ENCODE measurements at regions not wholly inside any gene's neighbourhood (a gene's known extent, or its start where the extent isn't known, plus 50 kb on each side); places are given as distances from the start of the nearest gene placed in this dataset.

DNA sequence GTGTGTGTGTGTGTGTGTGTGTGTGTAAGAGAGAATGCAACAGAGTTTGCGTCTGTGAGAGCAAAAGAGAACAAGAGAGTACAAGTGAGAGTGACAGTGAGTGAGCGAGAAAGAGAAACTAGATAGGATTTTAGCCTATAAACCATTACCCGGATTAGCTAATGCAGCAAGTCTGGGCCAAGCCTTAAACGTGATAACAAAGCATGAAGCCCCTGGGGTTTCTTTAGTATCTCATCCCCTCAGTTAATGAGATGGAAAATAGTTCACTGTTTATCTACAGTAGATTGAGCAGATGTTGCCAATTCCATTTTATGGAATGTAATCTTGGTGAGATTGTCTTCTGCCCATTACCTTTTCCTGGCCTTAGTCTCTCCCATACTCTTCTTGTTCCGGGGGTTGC lies 114.5 kb downstream of the MAT2B start:
- no peak for DNase-seq (ENCODE audit: low read depth in 4 of 4, low spot score in 1 of 4)

DNA sequence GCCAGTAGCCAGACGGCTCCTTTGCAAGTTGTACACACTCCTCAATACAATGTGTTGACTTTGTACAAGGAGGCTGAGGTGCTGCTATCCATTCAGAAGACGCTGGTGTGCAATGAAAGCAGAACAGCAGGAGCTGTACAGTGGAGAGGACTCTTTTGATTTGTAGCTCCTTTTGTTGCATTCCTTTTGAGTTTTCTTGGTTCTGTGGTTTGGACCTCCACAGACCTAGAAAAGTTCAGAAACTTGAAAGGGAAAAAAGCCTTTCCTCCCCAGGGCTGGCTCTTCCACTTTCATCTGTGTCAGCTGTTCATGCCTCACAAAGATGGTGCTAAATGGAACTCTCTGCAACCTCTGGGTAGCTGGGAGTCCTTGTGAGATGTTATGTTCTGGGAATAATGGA lies 117.4 kb downstream of the MAT2B start:
- no peak for DNase-seq (ENCODE audit: low read depth in 4 of 4, low spot score in 1 of 4)

DNA sequence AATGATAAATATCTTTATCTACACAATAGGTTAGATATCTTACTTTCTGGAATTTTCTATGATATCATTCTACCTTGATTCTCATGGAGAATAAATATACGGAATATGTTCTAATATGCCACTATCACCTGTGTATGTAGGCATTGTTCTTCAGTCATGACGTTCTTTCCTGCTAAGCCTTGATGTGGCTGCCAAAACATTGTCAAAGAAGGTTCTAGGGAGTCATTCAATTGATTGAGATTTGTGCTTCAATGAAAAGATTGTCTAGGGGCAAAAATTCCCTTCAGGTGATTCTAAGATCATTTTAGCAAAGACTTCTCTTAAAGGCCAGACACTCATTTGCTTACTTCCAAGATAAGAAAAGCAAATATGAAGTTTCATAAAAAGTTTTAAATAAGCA lies 118.1 kb downstream of the MAT2B start:
- DNase-seq (ENCODE audit: low read depth in 4 of 4, low spot score in 1 of 4) = no peak

DNA sequence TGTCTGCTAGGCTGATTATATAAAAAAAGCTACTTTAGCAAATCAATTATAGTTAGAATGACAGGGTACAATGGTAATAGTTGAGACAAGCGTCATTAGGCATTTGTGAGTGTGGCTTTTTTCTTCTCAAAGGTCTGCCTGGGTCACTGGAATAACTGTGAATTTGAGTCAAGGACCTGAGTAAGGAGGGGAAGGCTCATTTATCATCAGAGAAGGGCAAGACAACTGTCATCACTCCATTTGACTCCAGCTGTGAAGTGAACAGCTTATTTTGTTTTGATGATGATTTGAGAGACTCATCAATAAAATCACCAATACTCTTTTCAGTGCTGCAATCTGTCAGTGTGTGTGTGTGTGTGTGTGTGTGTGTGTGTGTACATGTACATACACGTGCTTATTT lies 118.6 kb downstream of the MAT2B start:
- DNase-seq (ENCODE audit: low read depth in 4 of 4, low spot score in 1 of 4) = no peak

DNA sequence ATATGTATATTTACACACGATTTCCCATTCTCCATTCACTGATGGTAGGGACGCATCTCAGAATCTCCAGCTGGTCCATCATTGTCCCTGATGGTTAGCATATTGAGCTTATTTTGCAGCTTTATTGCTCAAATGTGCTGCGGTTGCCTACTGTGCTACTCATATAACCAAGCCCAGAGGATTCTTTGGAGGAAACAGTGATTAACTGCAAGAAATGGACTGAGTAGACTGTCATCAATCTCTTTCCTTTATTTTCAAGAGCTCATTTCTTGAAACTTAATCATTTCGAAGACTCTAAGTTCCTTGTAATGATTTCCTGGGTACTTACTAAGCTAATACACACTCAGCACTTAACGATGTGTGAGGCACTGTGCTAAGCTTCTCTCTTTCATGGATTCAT lies 119.0 kb downstream of the MAT2B start:
- no peak for DNase-seq (ENCODE audit: low read depth in 4 of 4, low spot score in 1 of 4)

DNA sequence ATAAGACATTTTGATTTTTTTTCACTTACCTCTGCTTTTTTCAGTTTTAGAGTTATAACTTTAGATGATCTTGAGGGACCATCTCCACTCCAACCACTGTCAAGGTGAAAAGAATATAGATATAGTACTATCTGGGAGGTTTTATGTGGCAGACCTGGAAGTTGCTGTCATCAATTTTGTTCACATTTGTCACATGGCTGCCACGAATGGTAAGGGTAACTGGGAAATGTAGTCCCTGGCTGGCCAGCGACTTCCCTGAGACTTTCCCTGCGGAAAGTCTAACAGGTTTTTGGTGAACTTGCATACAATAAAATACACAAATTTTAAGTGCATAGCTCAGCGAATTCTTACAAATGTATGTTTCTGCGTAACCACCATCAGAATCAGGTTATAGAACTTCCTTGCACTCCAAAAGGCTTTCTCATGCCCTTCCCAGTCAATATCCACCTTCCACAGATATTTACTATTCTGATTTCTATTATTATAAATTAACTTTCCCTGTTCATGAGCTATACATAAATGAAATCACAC lies 121.5 kb downstream of the MAT2B start:
- DNase-seq (ENCODE audit: low read depth in 4 of 4, low spot score in 1 of 4) = no peak

DNA sequence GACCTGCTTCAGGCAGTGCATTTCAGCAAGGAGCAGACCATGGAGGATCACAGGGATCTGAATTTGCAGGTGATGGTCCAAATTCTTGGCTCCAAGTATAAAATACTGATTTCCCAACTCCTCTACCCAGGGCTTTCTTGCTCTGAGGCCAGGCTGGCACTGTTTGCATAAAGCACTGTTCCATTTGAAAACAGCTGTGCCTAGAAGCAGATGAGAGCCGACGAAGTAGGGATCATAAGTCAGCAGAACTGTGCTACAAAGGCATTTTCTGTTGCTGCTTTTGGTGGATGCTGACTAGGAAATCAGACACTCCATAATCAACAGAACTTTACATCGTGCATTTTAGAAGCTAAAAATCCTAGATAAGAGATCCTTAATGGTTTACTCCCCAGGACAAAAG lies 126.4 kb downstream of the MAT2B start:
- no peak for DNase-seq (ENCODE audit: low read depth in 4 of 4, low spot score in 1 of 4)

DNA sequence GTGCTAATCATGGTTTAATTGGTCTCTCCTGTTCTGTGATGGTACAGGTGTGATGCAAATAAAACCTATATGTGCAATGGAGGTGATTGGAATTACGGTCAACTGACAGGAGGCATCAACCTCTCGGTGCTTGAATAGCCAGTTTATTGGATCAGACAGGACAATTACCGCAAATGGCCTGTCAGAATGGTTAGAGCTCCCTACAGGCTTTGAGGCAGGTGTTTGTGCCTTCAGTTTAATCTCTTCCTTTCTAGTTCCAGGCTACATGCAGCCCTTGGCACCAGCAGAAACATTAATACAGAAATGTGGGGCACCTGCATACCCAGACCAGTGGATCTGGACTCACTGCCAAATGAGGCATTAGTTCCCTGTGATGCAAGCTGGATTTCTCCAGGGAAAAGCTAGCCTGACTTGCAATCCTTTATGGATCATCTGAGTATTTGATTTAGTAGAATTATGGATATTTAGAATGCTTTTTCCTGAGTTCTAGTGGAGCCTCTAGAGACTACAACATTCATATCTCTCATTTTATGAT lies 128.6 kb downstream of the MAT2B start:
- DNase-seq (ENCODE audit: low read depth in 4 of 4, low spot score in 1 of 4) = no peak

DNA sequence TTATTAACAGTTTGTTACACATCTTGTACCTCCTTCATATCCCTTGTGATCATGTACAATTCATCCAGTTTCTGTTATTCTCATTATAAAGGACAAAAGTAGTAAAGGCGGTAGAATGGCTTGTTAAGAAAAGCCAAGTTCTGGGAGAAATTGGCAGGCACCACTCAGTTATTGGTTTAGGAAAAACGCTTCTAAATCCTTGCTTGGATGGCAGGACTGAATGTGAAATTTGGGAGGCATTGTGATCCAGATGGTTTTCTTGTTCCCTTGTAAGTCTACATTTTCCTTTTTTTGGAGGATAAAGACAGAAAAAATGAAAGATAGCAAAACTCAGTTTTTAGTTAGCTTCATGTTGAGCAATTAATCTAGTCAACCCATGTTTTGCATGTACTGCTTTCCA lies 130.2 kb downstream of the MAT2B start:
- no peak for DNase-seq (ENCODE audit: low read depth in 4 of 4, low spot score in 1 of 4)

DNA sequence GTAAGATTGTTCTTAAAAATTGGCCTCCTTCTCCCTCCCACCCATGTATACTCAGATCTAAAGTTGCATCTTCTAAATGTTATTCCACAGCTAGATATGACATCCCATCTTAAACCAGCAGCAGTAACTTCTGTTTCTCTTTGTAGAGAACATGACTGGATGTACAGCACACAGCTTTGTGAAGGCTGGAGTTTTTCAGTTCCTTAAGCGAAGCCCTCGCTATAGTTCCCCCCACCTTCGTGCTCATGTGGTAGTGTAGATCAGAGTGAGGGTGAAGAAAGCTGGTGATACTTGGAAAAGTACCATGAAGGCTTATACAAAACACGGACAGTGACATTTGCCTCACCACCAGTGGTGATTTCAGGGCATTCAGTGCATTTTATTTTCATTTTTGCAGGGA lies 137.5 kb downstream of the MAT2B start:
- no peak for DNase-seq (ENCODE audit: low read depth in 4 of 4, low spot score in 1 of 4)

DNA sequence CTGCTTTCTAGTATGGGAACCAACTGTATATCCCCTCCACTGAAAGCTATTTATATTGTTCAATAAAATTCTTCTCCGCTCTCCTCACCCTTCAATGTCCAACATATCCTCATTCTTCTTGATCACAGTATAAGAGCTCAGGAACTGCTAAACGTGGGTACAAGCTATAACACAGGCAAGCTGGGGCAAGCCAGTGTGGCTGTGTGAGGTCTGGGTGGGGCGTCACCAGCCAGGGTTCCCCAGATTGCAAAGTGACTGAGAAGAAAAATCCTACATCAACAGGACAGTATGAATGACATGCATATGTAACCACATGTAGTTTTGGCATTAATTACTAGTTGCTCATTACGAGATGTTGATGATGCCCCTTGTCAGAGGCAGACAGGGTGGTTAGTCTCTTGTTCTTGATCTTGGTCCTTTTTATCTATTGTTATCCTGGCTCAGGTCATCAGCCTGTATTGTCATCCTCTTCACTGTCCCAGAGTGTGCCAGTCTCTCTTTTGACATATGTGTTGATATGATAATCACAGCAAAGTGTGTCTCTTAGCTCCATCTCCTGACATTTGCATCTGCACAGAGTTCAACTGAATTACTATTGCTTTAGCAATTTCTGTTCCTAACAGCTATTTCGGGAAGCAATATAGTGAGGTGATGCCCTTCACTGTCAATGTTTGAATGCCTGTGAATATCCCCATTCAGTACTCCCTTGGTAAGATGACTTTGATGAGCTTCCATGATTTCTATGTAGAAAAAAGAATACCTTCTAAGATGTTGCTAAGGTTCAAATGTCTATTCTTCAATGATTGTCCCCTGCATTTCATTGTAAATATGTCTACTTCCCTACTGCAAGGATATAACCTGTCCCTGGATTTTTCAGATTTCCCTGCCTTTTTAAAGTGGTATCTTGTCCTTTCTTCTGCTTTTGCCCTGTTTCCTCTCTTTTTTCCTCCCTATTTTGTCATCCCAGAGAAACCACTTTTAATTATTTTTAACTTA lies 140.3 kb downstream of the MAT2B start:
- DNase-seq (ENCODE audit: low read depth in 4 of 4, low spot score in 1 of 4) = no peak

DNA sequence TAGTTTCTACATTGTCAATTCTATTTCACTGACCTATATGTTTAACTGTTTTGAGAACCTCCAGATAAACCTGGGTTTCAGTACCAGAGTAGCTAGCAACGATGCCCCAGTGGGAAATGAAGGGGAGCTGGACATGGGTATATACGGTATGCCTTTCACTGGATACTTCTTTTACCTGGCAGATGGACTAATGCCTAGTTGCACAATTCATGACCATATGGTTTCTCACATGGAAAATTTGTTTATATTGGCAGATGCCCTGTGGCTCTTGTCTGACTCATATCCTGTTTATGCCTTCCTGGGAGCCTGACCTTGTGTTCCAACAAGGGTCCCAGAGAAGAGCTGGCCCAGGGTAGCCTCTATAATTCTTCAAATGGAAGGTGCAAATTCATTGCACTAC lies 144.1 kb downstream of the MAT2B start:
- no peak for DNase-seq (ENCODE audit: low read depth in 4 of 4, low spot score in 1 of 4)

DNA sequence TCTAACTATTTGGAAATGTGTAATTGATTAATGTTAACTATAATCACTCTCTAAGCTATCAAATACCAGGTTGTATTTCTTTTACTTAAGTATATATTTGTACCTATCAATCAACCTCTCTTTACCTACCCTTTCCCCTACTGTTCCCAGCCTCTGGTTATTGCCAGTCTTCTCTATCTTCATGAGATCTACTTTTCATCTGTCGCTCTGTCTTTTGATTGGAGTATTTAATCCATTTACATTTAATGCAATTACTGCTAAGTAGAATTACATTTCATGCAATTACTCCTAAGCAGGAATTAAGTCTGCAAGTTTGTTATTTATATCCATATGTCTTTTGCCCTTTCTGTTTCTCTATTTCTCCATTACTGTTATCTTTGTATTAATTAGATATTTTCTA lies 148.1 kb downstream of the MAT2B start:
- no peak for DNase-seq (ENCODE audit: low read depth in 4 of 4, low spot score in 1 of 4)

DNA sequence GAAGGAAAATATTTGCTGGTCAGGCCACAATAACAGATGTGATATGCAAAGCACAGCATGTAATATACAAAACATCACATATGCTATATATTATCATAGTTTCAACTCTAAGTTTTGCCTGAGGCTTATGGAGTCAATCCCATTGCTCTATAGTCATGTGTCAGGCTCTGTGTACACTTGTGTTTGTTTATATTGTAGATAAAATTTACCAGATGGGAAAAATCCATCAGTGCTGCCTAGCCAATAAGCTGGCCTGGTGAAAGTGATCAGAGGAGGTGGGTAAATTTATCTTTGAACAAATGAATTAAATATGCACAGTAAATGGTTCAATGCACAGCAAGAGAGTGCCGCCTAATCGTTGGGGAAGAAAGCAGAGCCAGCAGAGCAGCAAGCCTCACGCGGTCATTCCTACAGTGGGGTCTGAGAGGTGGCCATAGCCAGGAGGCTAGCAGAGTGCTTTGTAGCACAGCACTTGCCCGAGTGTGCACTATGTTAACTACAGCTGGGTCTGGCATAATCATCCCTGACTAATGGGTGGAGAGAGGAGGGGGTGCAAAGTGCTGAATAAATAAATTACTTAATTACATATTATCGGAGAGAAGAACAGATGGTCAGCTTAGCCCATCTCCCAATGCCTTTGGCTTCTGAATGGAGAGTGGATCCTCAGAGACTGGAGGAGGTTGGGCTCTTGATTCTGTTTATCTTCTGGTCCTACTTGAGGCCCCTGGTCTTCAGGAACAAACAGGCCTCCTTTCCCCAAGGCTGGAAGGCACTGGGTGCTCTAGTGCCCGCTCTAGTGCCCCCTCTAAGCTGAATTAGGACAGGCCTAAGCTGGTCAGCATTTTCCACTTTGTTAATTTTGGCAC lies 153.5 kb downstream of the MAT2B start:
- DNase-seq (ENCODE audit: low read depth in 4 of 4, low spot score in 1 of 4) = no peak

DNA sequence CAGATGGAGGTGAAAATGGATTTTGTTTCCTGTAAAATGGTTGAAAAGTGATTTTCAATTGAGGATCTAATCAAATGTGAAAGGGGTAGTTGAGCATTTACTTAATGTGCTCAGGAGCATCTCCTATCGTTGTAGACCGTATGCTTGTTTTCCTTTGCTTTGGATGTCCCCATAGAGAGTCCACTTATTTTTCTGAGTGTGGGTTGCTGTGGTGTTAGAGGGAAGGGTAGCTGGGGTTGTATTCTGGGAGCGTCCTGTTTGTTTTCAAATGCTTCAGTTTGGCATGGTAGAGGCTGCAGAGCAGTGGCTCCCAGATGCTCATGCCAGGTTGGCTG lies 154.1 kb downstream of the MAT2B start:
- no peak for DNase-seq (ENCODE audit: low read depth in 4 of 4, low spot score in 1 of 4)

DNA sequence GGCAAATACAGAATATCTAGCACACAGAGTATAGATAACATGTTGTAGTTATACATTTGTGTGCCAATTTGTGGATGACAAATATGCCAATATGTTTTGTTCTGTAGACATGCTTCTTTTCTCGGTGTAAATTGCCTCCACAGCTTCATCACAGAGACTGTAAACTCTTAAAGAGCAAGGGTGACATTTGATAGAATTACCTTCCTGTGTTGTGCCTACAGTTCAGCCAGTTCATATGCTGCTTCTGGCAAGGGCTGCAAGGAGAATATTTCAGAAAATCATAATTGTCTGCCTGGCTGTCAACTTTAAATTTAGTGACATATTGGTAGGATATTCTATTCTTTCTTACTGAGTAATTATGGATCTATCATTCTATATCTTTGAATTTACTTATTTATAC lies 155.1 kb downstream of the MAT2B start:
- no peak for DNase-seq (ENCODE audit: low read depth in 4 of 4, low spot score in 1 of 4)

DNA sequence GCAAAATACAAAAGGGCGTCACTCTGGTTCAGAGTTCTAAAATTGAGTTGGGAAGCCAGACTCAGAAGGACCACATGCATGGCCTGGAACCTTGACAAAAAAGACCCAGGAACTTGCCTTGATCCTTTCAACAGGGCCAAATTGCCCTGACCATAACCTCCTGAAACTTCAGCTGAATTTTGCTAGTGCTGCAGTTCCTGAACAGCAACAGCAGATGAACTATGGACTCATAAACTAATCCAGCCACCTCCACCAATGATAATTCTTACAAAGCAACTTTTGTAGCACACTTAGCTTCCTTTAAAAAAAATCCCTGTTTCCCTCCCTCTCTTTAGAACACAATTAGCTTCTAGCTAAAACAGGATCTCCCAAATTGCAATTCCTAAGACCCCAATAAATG lies 155.9 kb downstream of the MAT2B start:
- no peak for DNase-seq (ENCODE audit: low read depth in 4 of 4, low spot score in 1 of 4)

DNA sequence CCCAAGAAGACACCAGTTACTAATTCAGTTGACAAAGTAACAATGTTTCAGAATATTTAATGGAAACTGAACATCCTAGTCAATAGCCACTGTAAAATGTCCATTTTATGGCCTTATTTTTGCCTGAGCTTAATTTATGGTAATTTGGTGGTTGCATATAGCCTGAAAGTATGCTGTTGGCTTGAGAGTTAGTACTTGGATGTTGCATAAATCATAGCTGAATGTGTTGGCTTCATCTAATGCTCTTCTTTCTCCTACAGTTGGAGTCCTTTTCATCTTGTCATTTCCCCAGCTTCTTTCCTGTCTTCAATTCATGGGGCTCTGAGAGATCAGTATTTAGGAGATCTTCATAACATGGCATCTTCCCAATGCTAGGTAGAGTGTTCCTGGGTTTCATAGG lies 164.6 kb downstream of the MAT2B start:
- DNase-seq (ENCODE audit: low read depth in 4 of 4, low spot score in 1 of 4) = no peak

DNA sequence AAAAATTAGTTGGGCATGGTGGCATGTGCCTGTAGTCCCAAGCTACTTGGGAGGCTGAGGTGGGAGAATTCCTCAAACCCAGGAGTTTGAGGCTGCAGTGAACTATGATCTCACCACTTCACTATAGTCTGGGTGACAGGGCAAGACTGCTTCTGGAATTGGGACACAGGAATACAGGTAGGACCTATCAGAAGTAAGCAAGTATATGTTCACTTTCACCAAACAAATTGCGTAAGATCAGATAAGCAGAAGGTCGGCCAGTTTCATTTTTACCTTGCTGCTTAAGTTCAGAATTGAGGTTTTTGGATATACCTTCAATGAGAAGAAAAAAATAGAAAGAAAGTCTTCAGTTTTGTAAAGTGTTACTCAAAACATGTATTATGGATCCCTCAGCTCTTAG lies 171.7 kb downstream of the MAT2B start:
- no peak for DNase-seq (ENCODE audit: low read depth in 4 of 4, low spot score in 1 of 4)

DNA sequence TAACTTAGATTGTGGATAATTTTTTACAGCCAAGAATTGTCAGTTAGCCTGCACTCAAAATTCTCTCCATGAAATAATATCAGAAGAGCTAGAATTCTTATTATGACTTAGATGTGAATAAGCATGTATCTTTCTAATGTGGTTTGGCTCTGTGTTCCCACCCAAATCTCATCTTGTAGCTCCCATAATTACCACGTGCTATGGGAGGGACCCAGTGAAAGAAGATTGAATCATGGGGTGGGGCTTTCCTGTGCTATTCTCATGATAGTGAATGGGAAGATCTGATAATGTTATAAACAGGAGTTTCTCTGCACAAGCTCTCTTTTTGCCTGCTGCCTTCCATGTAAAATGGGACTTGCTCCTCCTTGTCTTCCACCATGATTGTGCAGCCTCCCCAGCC lies 176.8 kb downstream of the MAT2B start:
- DNase-seq (ENCODE audit: low read depth in 4 of 4, low spot score in 1 of 4) = no peak

DNA sequence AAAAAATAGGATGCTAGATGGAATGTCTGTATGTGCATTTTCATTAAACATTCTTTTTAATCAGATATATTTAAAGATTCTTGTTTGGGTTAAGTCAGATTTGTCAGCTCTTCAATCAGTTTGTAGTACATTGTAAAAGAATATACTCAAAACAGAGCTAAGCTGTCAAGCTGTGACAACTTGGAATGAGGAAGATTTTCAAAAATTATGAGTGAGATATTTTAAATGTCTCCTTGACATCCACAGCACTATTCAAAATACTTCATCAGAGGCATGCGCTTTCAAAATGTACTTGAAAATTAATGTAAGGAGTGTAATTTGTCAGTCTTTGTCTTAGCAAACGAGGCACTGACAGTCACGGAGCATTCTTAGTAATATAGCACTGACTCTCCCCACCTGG lies 182.0 kb downstream of the MAT2B start:
- no peak for DNase-seq (ENCODE audit: low read depth in 4 of 4, low spot score in 1 of 4)

DNA sequence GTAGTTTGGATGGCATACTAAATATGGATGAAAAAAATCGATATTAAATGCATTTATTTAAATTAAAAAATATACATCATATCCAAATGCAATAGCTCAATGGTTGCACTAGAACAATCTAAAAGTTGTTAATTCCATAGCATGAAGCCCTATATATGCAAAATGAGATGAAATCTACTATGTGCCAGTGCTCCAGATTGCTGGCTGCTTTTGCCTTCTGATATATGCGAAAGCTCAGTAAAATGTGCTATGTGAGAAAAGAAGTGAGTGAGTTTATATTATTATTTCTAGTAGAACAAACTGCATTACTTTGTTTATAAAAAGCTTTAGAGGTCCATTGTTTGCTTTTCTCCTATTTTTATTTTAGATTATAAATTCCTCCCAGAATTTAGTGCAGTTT lies 186.7 kb downstream of the MAT2B start:
- DNase-seq (ENCODE audit: low read depth in 4 of 4, low spot score in 1 of 4) = no peak
